IMR-90 (cell line): ENCODE measurements at regions not wholly inside any gene's neighbourhood (a gene's known extent, or its start where the extent isn't known, plus 50 kb on each side); places are given as distances from the start of the nearest gene placed in this dataset.

ENCODE experiments used
- ATAC-seq: fragments of 200-7000 bp; cut with Tn5 transposase; 2 replicates; pipeline ENCODE4 v1.9.1; 2020; ENCODE audit warnings: low read depth, mild to moderate bottlenecking, moderate library complexity
- BruUV-seq: library from RNA; stranded (reverse); fragments of 400-500 nt; replicated peaks from 2 replicates; lab custom pipeline; 2021; lab: Mats Ljungman, UMichigan
- CTCF ChIA-PET: fragments of 300-600 bp; formaldehyde crosslinking; extraction: SDS; loops from one replicate; lab custom pipeline; 2021; ENCODE audit warnings: antibody characterized with exemption; lab: Yijun Ruan, JAX
- POLR2A ChIA-PET: fragments of 300-600 bp; sonication (Branson Sonifier 250); formaldehyde crosslinking; loops from one replicate; lab custom pipeline; 2022; ENCODE audit warnings: antibody characterized with exemption; ENCODE audit not compliant: unreplicated experiment; lab: Charles Lee
- DNase-seq: peaks from one replicate; pipeline ENCODE4 v3.0.0; 2013
- H2AFZ ChIP-seq: replicated peaks from 2 replicates; pipeline ENCODE3; 2013; ENCODE audit warnings: low read length, mild to moderate bottlenecking; ENCODE audit not compliant: poor library complexity
- H2AK5ac ChIP-seq: 2 replicates; pipeline ENCODE4 v1.6.1; 2013; ENCODE audit warnings: low read depth, low read length, inconsistent platforms
- H2AK9ac ChIP-seq: replicated peaks from 2 replicates; pipeline ENCODE3; 2013; ENCODE audit warnings: mild to moderate bottlenecking, low read depth, low read length, moderate library complexity; ENCODE audit not compliant: poor library complexity
- H2BK120ac ChIP-seq: 2 replicates; pipeline ENCODE4 v1.6.1; 2013; ENCODE audit warnings: low read depth, low read length, inconsistent platforms
- H2BK15ac ChIP-seq: 3 replicates; pipeline ENCODE4 v1.6.1; 2013; ENCODE audit warnings: low read depth, low read length, inconsistent platforms
- H2BK20ac ChIP-seq: 2 replicates; pipeline ENCODE4 v1.6.1; 2013; ENCODE audit warnings: low read depth, mild to moderate bottlenecking, inconsistent platforms, low read length, moderate library complexity
- H2BK5ac ChIP-seq: 2 replicates; pipeline ENCODE4 v1.6.1; 2013; ENCODE audit warnings: mild to moderate bottlenecking, low read depth, low read length, inconsistent platforms; ENCODE audit not compliant: poor library complexity, severe bottlenecking
- H3K14ac ChIP-seq: replicated peaks from 2 replicates; pipeline ENCODE4 v1.6.1; 2013; ENCODE audit warnings: low read depth, low read length, inconsistent platforms
- H3K18ac ChIP-seq: 2 replicates; pipeline ENCODE4 v1.6.1; 2013; ENCODE audit warnings: low read depth, low read length, control low read depth
- H3K23ac ChIP-seq: 2 replicates; pipeline ENCODE4 v1.6.1; 2013; ENCODE audit warnings: low read depth, low read length, inconsistent platforms
- H3K27ac ChIP-seq: 2 replicates; pipeline ENCODE4 v1.5.1; 2013; ENCODE audit warnings: mild to moderate bottlenecking, control low read depth, low read length; ENCODE audit not compliant: insufficient read depth
- H3K27me3 ChIP-seq: 2 replicates; pipeline ENCODE4 v1.6.1; 2013; ENCODE audit warnings: low read length; ENCODE audit not compliant: control insufficient read depth, insufficient read depth
- H3K36me3 ChIP-seq: 2 replicates; pipeline ENCODE4 v1.6.1; 2013; ENCODE audit warnings: low read length, mixed read lengths; ENCODE audit not compliant: control insufficient read depth, insufficient read depth
- H3K4ac ChIP-seq: 2 replicates; pipeline ENCODE4 v1.6.1; 2013; ENCODE audit warnings: low read depth, low read length, inconsistent platforms
- H3K4me1 ChIP-seq: 2 replicates; pipeline ENCODE4 v1.6.1; 2013; ENCODE audit warnings: low read length, mixed read lengths; ENCODE audit not compliant: control insufficient read depth, insufficient read depth
- H3K4me2 ChIP-seq: 2 replicates; pipeline ENCODE4 v1.6.1; 2013; ENCODE audit warnings: low read depth, mild to moderate bottlenecking, control low read depth, low read length, moderate library complexity
- H3K4me3 ChIP-seq: 2 replicates; pipeline ENCODE4 v1.5.1; 2013; ENCODE audit warnings: low read depth, mild to moderate bottlenecking, control low read depth, low read length, moderate library complexity; ENCODE audit not compliant: insufficient read depth
- H3K56ac ChIP-seq: 2 replicates; pipeline ENCODE4 v1.6.1; 2013; ENCODE audit warnings: low read length, inconsistent platforms; ENCODE audit not compliant: insufficient read depth; ENCODE audit errors: extremely low read depth
- H3K79me1 ChIP-seq, 2 experiments: 2 replicates each; pipeline ENCODE4 v1.6.1; 2013; ENCODE audit warnings: low read length in 2 of 2, inconsistent platforms in 1 of 2, low read depth in 1 of 2
- H3K9ac ChIP-seq: 2 replicates; pipeline ENCODE4 v1.6.1; 2013; ENCODE audit warnings: low read depth, low read length, control low read depth
- H3K9me1 ChIP-seq: 2 replicates; pipeline ENCODE4 v1.6.1; 2013; ENCODE audit warnings: low read length, inconsistent platforms; ENCODE audit not compliant: insufficient read depth
- H3K9me3 ChIP-seq: 2 replicates; pipeline ENCODE4 v1.6.1; 2013; ENCODE audit warnings: low read length; ENCODE audit not compliant: control insufficient read depth, insufficient read depth
- H4K20me1 ChIP-seq: 2 replicates; pipeline ENCODE4 v1.6.1; 2013; ENCODE audit warnings: low read length, inconsistent platforms; ENCODE audit not compliant: insufficient read depth
- H4K5ac ChIP-seq: 2 replicates; pipeline ENCODE4 v1.6.1; 2013; ENCODE audit warnings: mild to moderate bottlenecking, low read depth, low read length, control low read depth
- H4K8ac ChIP-seq, 2 experiments: 2 replicates each; pipeline ENCODE4 v1.6.1; 2013; ENCODE audit warnings: low read depth in 2 of 2, low read length in 2 of 2, control low read depth in 1 of 2, inconsistent platforms in 1 of 2
- H4K91ac ChIP-seq: 2 replicates; pipeline ENCODE4 v1.6.1; 2013; ENCODE audit warnings: low read depth, low read length, inconsistent platforms; ENCODE audit not compliant: insufficient read depth
- BHLHE40 ChIP-seq: fragments of 150-350 bp; IDR thresholded peaks from 2 replicates; pipeline ENCODE4 v1.6.1; 2016; ENCODE audit warnings: mild to moderate bottlenecking, low read depth, low read length
- CEBPB ChIP-seq: IDR thresholded peaks from 2 replicates; pipeline ENCODE4 v1.6.1; 2012; ENCODE audit warnings: low read depth, low read length, improper control_type of control experiment
- CHD1 ChIP-seq: IDR thresholded peaks from 2 replicates; pipeline ENCODE4 v1.6.1; 2012; ENCODE audit warnings: low read depth, low read length, improper control_type of control experiment
- FOS ChIP-seq: fragments of 150-350 bp; IDR thresholded peaks from 2 replicates; pipeline ENCODE4 v1.6.1; 2016; ENCODE audit warnings: low read depth, low read length
- MAFK ChIP-seq: IDR thresholded peaks from 2 replicates; pipeline ENCODE4 v1.6.1; 2012; ENCODE audit warnings: low read depth, low read length, improper control_type of control experiment
- MAZ ChIP-seq: IDR thresholded peaks from 2 replicates; pipeline ENCODE4 v1.6.1; 2012; ENCODE audit warnings: low read depth, mild to moderate bottlenecking, low read length, improper control_type of control experiment, moderate library complexity, borderline replicate concordance
- MXI1 ChIP-seq: IDR thresholded peaks from 2 replicates; pipeline ENCODE4 v1.6.1; 2012; ENCODE audit warnings: low read depth, mild to moderate bottlenecking, low read length, moderate library complexity, borderline replicate concordance
- NFE2L2 ChIP-seq: fragments of 150-350 bp; IDR thresholded peaks from 2 replicates; pipeline ENCODE4 v1.6.1; 2016; ENCODE audit warnings: low read depth, mild to moderate bottlenecking, low read length
- POLR2A ChIP-seq: IDR thresholded peaks from 2 replicates; pipeline ENCODE4 v1.6.1; 2012; ENCODE audit warnings: mild to moderate bottlenecking, low read depth, low read length
- RAD21 ChIP-seq: IDR thresholded peaks from 2 replicates; pipeline ENCODE4 v1.6.1; 2012; ENCODE audit warnings: low read length, improper control_type of control experiment
- RCOR1 ChIP-seq: IDR thresholded peaks from 2 replicates; pipeline ENCODE4 v1.6.1; 2012; ENCODE audit warnings: mild to moderate bottlenecking, low read length, improper control_type of control experiment; ENCODE audit not compliant: insufficient replicate concordance
- RFX5 ChIP-seq: IDR thresholded peaks from 2 replicates; pipeline ENCODE4 v1.8.0; 2012; ENCODE audit warnings: low read depth, mild to moderate bottlenecking, low read length, moderate library complexity
- SMC3 ChIP-seq: fragments of 150-350 bp; IDR thresholded peaks from 2 replicates; pipeline ENCODE4 v1.6.1; 2016; ENCODE audit warnings: low read depth, mild to moderate bottlenecking, antibody characterized with exemption, low read length, moderate library complexity
- WGBS, 2 experiments: methylation state at CpG; one replicate each; pipeline versions ENCODE4 v1.1.5 to v1.1.7; 2013; ENCODE audit warnings: missing lambda C conversion rate in 2 of 2; ENCODE audit not compliant: insufficient read length in 1 of 2; ENCODE audit errors: extremely low coverage in 2 of 2; 5-methylcytosine and 5-hydroxymethylcytosine counted together
- dilution Hi-C: fragments of 300-500 bp; cut with HindIII; formaldehyde crosslinking; loops from one replicate; pipeline ENCODE4 v1.14.3; 2018; ENCODE audit warnings: low sequenced_read_pairs; ENCODE audit not compliant: unreplicated experiment
- in situ Hi-C: fragments of 300-500 bp; cut with MboI; formaldehyde crosslinking; loops from 3 replicates; pipeline ENCODE4 v1.14.3; 2019; ENCODE audit warnings: low sequenced_read_pairs, inconsistent platforms, mixed read lengths
- intact Hi-C: fragments of 100-400 bp; cut with micrococcal nuclease; formaldehyde crosslinking; loops from 2 replicates; pipeline ENCODE4 v1.10.0; 2022
- TF ChIP-seq, protein P1 (sequence below): fragments of 150-350 bp; IDR thresholded peaks from 2 replicates; pipeline ENCODE4 v1.6.1; 2016; ENCODE audit warnings: low read depth, mild to moderate bottlenecking, low read length, moderate library complexity, borderline replicate concordance
- TF ChIP-seq, protein P2 (sequence below): conservative IDR thresholded peaks from 2 replicates; pipeline ENCODE4 v1.5.1; 2012; ENCODE audit warnings: mild to moderate bottlenecking, low read depth, low read length, improper control_type of control experiment
- TF ChIP-seq, protein P3 (sequence below): fragments of 150-350 bp; IDR thresholded peaks from 2 replicates; pipeline ENCODE4 v1.6.1; 2017; ENCODE audit warnings: mild to moderate bottlenecking, antibody characterized with exemption, low read length, low read depth

DNA sequence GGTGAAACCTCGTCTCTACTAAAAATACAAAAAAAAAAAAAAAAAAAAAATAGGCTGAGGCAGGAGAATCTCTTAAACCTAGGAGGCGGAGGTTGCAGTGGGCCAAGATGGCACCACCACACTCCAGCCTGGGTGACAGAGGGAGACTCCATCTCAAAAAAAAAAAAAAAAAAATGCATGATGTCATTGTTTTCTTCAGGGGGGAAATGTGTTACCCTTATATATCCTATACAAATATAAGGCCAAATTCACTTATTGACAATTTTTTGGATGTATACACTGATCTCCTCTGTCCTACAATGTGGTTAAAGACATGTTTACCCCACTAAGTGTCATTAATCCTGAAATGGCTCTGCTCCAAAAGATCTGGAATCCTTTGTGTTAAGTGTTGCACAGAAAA lies 73.1 kb downstream of the TPBG start:
- no peak overlapping the region for H2BK20ac ChIP-seq
- no peak overlapping the region for H2AK9ac ChIP-seq
- no CpG with 5 or more reads among the region's 2 CpGs for WGBS, 2 experiments
- no peaks in the 10 kb centered on the region for H3K36me3 ChIP-seq
- no peak overlapping the region for H2AK5ac ChIP-seq
- H3K9ac ChIP-seq, result no peak overlapping the region
- H2BK120ac ChIP-seq, result no peak overlapping the region
- no peaks in the 10 kb centered on the region for H3K4me1 ChIP-seq
- H3K4me3 ChIP-seq, result no peak overlapping the region
- POLR2A ChIA-PET, result no interaction called here
- no peak overlapping the region for H2BK5ac ChIP-seq
- no peaks in the 10 kb centered on the region for H3K79me1 ChIP-seq
- H3K18ac ChIP-seq, result no peak overlapping the region
- no peak for TF ChIP-seq BHLHE40
- TF ChIP-seq CHD1, result no peak
- TF ChIP-seq MXI1, result no peak
- TF ChIP-seq, protein P1, sequence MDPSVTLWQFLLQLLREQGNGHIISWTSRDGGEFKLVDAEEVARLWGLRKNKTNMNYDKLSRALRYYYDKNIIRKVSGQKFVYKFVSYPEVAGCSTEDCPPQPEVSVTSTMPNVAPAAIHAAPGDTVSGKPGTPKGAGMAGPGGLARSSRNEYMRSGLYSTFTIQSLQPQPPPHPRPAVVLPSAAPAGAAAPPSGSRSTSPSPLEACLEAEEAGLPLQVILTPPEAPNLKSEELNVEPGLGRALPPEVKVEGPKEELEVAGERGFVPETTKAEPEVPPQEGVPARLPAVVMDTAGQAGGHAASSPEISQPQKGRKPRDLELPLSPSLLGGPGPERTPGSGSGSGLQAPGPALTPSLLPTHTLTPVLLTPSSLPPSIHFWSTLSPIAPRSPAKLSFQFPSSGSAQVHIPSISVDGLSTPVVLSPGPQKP, result no peak
- no peak for TF ChIP-seq SMC3
- TF ChIP-seq, protein P2, sequence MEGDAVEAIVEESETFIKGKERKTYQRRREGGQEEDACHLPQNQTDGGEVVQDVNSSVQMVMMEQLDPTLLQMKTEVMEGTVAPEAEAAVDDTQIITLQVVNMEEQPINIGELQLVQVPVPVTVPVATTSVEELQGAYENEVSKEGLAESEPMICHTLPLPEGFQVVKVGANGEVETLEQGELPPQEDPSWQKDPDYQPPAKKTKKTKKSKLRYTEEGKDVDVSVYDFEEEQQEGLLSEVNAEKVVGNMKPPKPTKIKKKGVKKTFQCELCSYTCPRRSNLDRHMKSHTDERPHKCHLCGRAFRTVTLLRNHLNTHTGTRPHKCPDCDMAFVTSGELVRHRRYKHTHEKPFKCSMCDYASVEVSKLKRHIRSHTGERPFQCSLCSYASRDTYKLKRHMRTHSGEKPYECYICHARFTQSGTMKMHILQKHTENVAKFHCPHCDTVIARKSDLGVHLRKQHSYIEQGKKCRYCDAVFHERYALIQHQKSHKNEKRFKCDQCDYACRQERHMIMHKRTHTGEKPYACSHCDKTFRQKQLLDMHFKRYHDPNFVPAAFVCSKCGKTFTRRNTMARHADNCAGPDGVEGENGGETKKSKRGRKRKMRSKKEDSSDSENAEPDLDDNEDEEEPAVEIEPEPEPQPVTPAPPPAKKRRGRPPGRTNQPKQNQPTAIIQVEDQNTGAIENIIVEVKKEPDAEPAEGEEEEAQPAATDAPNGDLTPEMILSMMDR, result no peak
- TF ChIP-seq MAFK, result no peak
- TF ChIP-seq FOS, result no peak
- TF ChIP-seq RCOR1, result no peak
- TF ChIP-seq MAZ, result no peak
- no peak for TF ChIP-seq POLR2A
- TF ChIP-seq RFX5, result no peak
- TF ChIP-seq RAD21, result no peak
- TF ChIP-seq, protein P3, sequence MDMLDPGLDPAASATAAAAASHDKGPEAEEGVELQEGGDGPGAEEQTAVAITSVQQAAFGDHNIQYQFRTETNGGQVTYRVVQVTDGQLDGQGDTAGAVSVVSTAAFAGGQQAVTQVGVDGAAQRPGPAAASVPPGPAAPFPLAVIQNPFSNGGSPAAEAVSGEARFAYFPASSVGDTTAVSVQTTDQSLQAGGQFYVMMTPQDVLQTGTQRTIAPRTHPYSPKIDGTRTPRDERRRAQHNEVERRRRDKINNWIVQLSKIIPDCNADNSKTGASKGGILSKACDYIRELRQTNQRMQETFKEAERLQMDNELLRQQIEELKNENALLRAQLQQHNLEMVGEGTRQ, result no peak
- TF ChIP-seq NFE2L2, result no peak
- TF ChIP-seq CEBPB, result no peak
- no peak overlapping the region for H3K56ac ChIP-seq
- H3K4me2 ChIP-seq, result no peak overlapping the region
- no TSS peak for BruUV-seq
- no peak overlapping the region for H3K14ac ChIP-seq
- H4K91ac ChIP-seq, result no peak overlapping the region
- H3K27me3 ChIP-seq, result no peaks in the 10 kb centered on the region; the same call in 1 of the 2 replicates
- DNase-seq (no peak), ATAC-seq (no peak)
- H4K5ac ChIP-seq, result no peak overlapping the region
- H4K8ac ChIP-seq, result no peak overlapping the region
- H3K23ac ChIP-seq, result no peak overlapping the region
- H2BK15ac ChIP-seq, result no peak overlapping the region
- no peaks in the 10 kb centered on the region for H3K9me3 ChIP-seq
- in situ Hi-C loops (no loop called here), dilution Hi-C loops (no loop called here), intact Hi-C loops (no loop called here)
- CTCF ChIA-PET, result interaction anchor here (1.3 kb wide), 1 partner anchor 9 kb away, joined by 3 read pairs; no protein-coding TSS in a partner anchor
- no peaks in the 10 kb centered on the region for H3K9me1 ChIP-seq
- no peak overlapping the region for H3K4ac ChIP-seq
- H4K20me1 ChIP-seq, result no peaks in the 10 kb centered on the region
- H2AFZ ChIP-seq, result no peak overlapping the region
- no peak overlapping the region for H3K27ac ChIP-seq
